Heart left ventricle (tissue), 16 donors: ENCODE measurements at regions not wholly inside any gene's neighbourhood (a gene's known extent, or its start where the extent isn't known, plus 50 kb on each side); places are given as distances from the start of the nearest gene placed in this dataset.

Source experiments
- ATAC-seq, 4 donors: fragments of 200-7000 bp; cut with Tn5 transposase; one replicate each; pipeline ENCODE4 v1.9.1; 2020 to 2022; ENCODE audit warnings: moderate library complexity in 4 of 4, mild to moderate bottlenecking in 3 of 4, moderate number of reproducible peaks in 1 of 4
- DNase-seq, 5 donors: peaks; one replicate each; pipeline ENCODE4 v3.0.0-alpha.2; 2020
- H3K27ac ChIP-seq, 12 donors: fragments of 200-600 bp; sonication (generic) in 4 of 12; one replicate each; pipeline versions ENCODE4 v1.5.0 to v1.8.0; 2016 to 2022; ENCODE audit warnings: mild to moderate bottlenecking in 2 of 12
- H3K27me3 ChIP-seq, 9 donors: fragments of 200-600 bp; sonication (generic) in 2 of 9; one replicate each; pipeline versions ENCODE4 v1.5.1 to v1.8.0; 2016 to 2022; ENCODE audit warnings: mild to moderate bottlenecking in 3 of 9
- H3K36me3 ChIP-seq, 9 donors: fragments of 200-600 bp; sonication (generic) in 2 of 9; one replicate each; pipeline versions ENCODE4 v1.5.0 to v1.8.0; 2018 to 2022; ENCODE audit warnings: mild to moderate bottlenecking in 2 of 9
- H3K4me1 ChIP-seq, 12 donors: fragments of 200-600 bp; sonication (generic) in 4 of 12; one replicate each; pipeline versions ENCODE4 v1.5.0 to v1.8.0; 2016 to 2022; ENCODE audit warnings: mild to moderate bottlenecking in 3 of 12
- H3K4me3 ChIP-seq, 12 donors: fragments of 200-600 bp; sonication (generic) in 4 of 12; one replicate each; pipeline versions ENCODE4 v1.5.0 to v1.8.0; 2017 to 2022; ENCODE audit warnings: mild to moderate bottlenecking in 9 of 12, moderate library complexity in 4 of 12
- H3K9me3 ChIP-seq, 12 donors: fragments of 200-600 bp; sonication (generic) in 4 of 12; one replicate each; pipeline versions ENCODE4 v1.5.0 to v1.8.0; 2016 to 2022; ENCODE audit warnings: mild to moderate bottlenecking in 1 of 12
- POLR2A ChIP-seq, 2 donors: fragments of 450-650 bp; IDR thresholded peaks; one replicate each; pipeline ENCODE4 v1.6.1; 2017; ENCODE audit warnings: antibody characterized with exemption in 2 of 2, mild to moderate bottlenecking in 2 of 2, moderate library complexity in 2 of 2
- WGBS, 4 donors: extraction: QIAGEN DNeasy Blood & Tissue Kit in 2 of 4; methylation state at CpG; one replicate each; pipeline versions ENCODE4 v1.1.5 to v1.1.7; 2013 to 2018; 5-methylcytosine and 5-hydroxymethylcytosine counted together
- intact Hi-C, 10 donors: fragments of 100-400 bp; cut with DNase I; formaldehyde crosslinking; loops; one replicate each; pipeline versions ENCODE4 v1.11.1 to v1.14.2; 2022
- TF ChIP-seq, protein P1 (sequence below), 12 donors: fragments of 200-600 bp; sonication (generic) in 4 of 12; IDR thresholded peaks; one replicate each; pipeline versions ENCODE4 v1.5.0 to v1.8.0; 2018 to 2022; ENCODE audit warnings: antibody characterized with exemption in 12 of 12, mild to moderate bottlenecking in 5 of 12
- donor health status: ischemic (EF 13 %, LVEDD 7.1; RV severe dilation, severe dysfunction).
- donor health status: healthy with polysubstance abuse.
- donor health status: DM: no; HTN: yes; CAD: no.
- donor health status: DM: no; HTN: no; CAD: no.
- donor health status: ischemic (EF 25% LVEDD 6.9; RV normal size, moderate dysfunction).
- donor health status: ischemic (EF 25% LVEDD 5.7; RV mildly dilated, moderate dysfunction).
- donor health status: healthy.
- donor health status: DM: yes; HTN: yes; CAD: no.
- donor health status: ischemic (EF 35%, LVEDD 5.7; RV mildly dilated, moderate dysfunction).
- donor health status: nonischemic (EF 11% LVEDD 7.7; RV severe dilation, severe dysfunction).
- donor health status: DM: yes; HTN: yes; CAD: no.
- donor health status: PGD.
- donor health status: ischemic (EF 29% LVEDD 5.4; RV normal size, mild dysfunction).
- donor health status: nonischemic (EF 23%, LVEDD 6.1; RV moderate dilation, normal function).

GRCh38 chr5:56396634-56397033 lies 163.5 kb upstream of the ANKRD55 start:
- no peak for ATAC-seq
- H3K27me3 ChIP-seq, result no peaks in the 10 kb centered on the region
- TF ChIP-seq, protein P1, sequence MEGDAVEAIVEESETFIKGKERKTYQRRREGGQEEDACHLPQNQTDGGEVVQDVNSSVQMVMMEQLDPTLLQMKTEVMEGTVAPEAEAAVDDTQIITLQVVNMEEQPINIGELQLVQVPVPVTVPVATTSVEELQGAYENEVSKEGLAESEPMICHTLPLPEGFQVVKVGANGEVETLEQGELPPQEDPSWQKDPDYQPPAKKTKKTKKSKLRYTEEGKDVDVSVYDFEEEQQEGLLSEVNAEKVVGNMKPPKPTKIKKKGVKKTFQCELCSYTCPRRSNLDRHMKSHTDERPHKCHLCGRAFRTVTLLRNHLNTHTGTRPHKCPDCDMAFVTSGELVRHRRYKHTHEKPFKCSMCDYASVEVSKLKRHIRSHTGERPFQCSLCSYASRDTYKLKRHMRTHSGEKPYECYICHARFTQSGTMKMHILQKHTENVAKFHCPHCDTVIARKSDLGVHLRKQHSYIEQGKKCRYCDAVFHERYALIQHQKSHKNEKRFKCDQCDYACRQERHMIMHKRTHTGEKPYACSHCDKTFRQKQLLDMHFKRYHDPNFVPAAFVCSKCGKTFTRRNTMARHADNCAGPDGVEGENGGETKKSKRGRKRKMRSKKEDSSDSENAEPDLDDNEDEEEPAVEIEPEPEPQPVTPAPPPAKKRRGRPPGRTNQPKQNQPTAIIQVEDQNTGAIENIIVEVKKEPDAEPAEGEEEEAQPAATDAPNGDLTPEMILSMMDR (IDR thresholded peaks at IDR 0.05), result no peak
- TF ChIP-seq POLR2A (IDR thresholded peaks at IDR 0.05), result no peak
- no peak for DNase-seq
- no peaks in the 10 kb centered on the region for H3K4me1 ChIP-seq
- H3K9me3 ChIP-seq, result peaks cover 0 to 52% (median 23%) of the 10 kb centered on the region in 12 donors
- intact Hi-C loops, result no loop called here
- H3K36me3 ChIP-seq, result no peaks in the 10 kb centered on the region
- H3K4me3 ChIP-seq, result no peak overlapping the region
- no peak overlapping the region for H3K27ac ChIP-seq

- ATAC-seq, result no peak
- 83 to 100% (median 86%) methylated on average over 2 of the region's 2 CpGs for WGBS, 4 donors
Measured at GRCh38 chr5:56389261-56389660, 156.1 kb upstream of the ANKRD55 start.

GRCh38 chr5:56388229-56388985 lies 155.3 kb upstream of the ANKRD55 start:
- H3K27ac ChIP-seq, result no peak overlapping the region
- no peaks in the 10 kb centered on the region for H3K36me3 ChIP-seq
- ATAC-seq (no peak), DNase-seq (no peak)
- H3K9me3 ChIP-seq, result peaks cover 0 to 22% (median 0%) of the 10 kb centered on the region in 12 donors
- 96 to 98% (median 98%) methylated on average over 1 of the region's 1 CpG for WGBS, 4 donors
- no peak overlapping the region for H3K4me3 ChIP-seq
- no peak for TF ChIP-seq POLR2A (IDR thresholded peaks at IDR 0.05)
- TF ChIP-seq, protein P1 (IDR thresholded peaks at IDR 0.05), result no peak
- no peaks in the 10 kb centered on the region for H3K4me1 ChIP-seq
- intact Hi-C loops, result no loop called here
- no peaks in the 10 kb centered on the region for H3K27me3 ChIP-seq

More at GRCh38 chr5:56389261-56389660, 156.1 kb upstream of the ANKRD55 start:
- TF ChIP-seq, protein P1 (IDR thresholded peaks at IDR 0.05), result no peak
- no peak for TF ChIP-seq POLR2A (IDR thresholded peaks at IDR 0.05)
- intact Hi-C loops, result no loop called here
- no peak for DNase-seq
- peaks cover 0 to 30% (median 4%) of the 10 kb centered on the region in 12 donors for H3K9me3 ChIP-seq
- no peak overlapping the region for H3K4me3 ChIP-seq
- H3K4me1 ChIP-seq, result no peaks in the 10 kb centered on the region
- H3K27ac ChIP-seq, result no peak overlapping the region
- no peaks in the 10 kb centered on the region for H3K27me3 ChIP-seq
- H3K36me3 ChIP-seq, result no peaks in the 10 kb centered on the region

GRCh38 chr5:56386046-56386445 lies 152.9 kb upstream of the ANKRD55 start:
- no peak for TF ChIP-seq POLR2A (IDR thresholded peaks at IDR 0.05)
- TF ChIP-seq, protein P1 (IDR thresholded peaks at IDR 0.05), result no peak
- ATAC-seq (no peak), DNase-seq (no peak)
- no peak overlapping the region for H3K4me3 ChIP-seq
- peaks cover 0 to under 1% (median 0%) of the 10 kb centered on the region in 12 donors for H3K9me3 ChIP-seq
- WGBS, 4 donors, result 79 to 100% (median 93%) methylated on average over 2 of the region's 2 CpGs
- H3K27ac ChIP-seq, result no peak overlapping the region
- no peaks in the 10 kb centered on the region for H3K27me3 ChIP-seq
- H3K36me3 ChIP-seq, result no peaks in the 10 kb centered on the region
- no peaks in the 10 kb centered on the region for H3K4me1 ChIP-seq
- intact Hi-C loops, result no loop called here
